ENCODE measurements at regions not wholly inside any gene's neighbourhood (a gene's known extent, or its start where the extent isn't known, plus 50 kb on each side); places are given as distances from the start of the nearest gene placed in this dataset.
"Not testable (repeated sequence)": the region's sequence is repeated elsewhere in the genome, so short reads cannot be mapped to it uniquely, and the experiment has no call there.

GRCh38 chr6:119734227-119734626 is 384.7 kb upstream of the MAN1A1 start:
- no peak overlapping the region for H3K4me3 ChIP-seq (replicated peaks; ENCODE audit: low read depth, low read length)
- no peak for DNase-seq (ENCODE audit: extremely low read depth, low read depth)
- no peak for TF ChIP-seq CTCF (IDR thresholded peaks at IDR 0.05; ENCODE audit: low read depth, low read length, missing control alignments)

GRCh38 chr6:119728935-119729334 is 379.4 kb upstream of the MAN1A1 start:
- no peak for TF ChIP-seq CTCF (IDR thresholded peaks at IDR 0.05; ENCODE audit: low read depth, low read length, missing control alignments)
- H3K4me3 ChIP-seq (replicated peaks; ENCODE audit: low read depth, low read length), result no peak overlapping the region
- no peak for DNase-seq (ENCODE audit: extremely low read depth, low read depth)

GRCh38 chr6:119728220-119728750 is 378.7 kb upstream of the MAN1A1 start:
- TF ChIP-seq CTCF (IDR thresholded peaks at IDR 0.05; ENCODE audit: low read depth, low read length, missing control alignments), result no peak
- DNase-seq (ENCODE audit: extremely low read depth, low read depth), result no peak
- no peak overlapping the region for H3K4me3 ChIP-seq (replicated peaks; ENCODE audit: low read depth, low read length)

- DNase-seq (ENCODE audit: extremely low read depth, low read depth), result no peak
- no peak for TF ChIP-seq CTCF (IDR thresholded peaks at IDR 0.05; ENCODE audit: low read depth, low read length, missing control alignments)
- no peak overlapping the region for H3K4me3 ChIP-seq (replicated peaks; ENCODE audit: low read depth, low read length)
Observed at GRCh38 chr6:119727504-119728219, 378.1 kb upstream of the MAN1A1 start.

- not testable (repeated sequence) for H3K4me3 ChIP-seq (replicated peaks; ENCODE audit: low read depth, low read length); DNase-seq (ENCODE audit: extremely low read depth, low read depth)
Observed at GRCh38 chr6:119726912-119727311, 377.4 kb upstream of the MAN1A1 start.

- no peak for TF ChIP-seq CTCF (IDR thresholded peaks at IDR 0.05; ENCODE audit: low read depth, low read length, missing control alignments)
- no peak overlapping the region for H3K4me3 ChIP-seq (replicated peaks; ENCODE audit: low read depth, low read length)
- no peak for DNase-seq (ENCODE audit: extremely low read depth, low read depth)
Observed at GRCh38 chr6:119726086-119726485, 376.5 kb upstream of the MAN1A1 start.

- no peak for DNase-seq (ENCODE audit: extremely low read depth, low read depth)
- no peak overlapping the region for H3K4me3 ChIP-seq (replicated peaks; ENCODE audit: low read depth, low read length)
- TF ChIP-seq CTCF (IDR thresholded peaks at IDR 0.05; ENCODE audit: low read depth, low read length, missing control alignments), result peak; percentile 35
Observed at GRCh38 chr6:119720160-119720559, 370.6 kb upstream of the MAN1A1 start.
